ENCODE measurements at regions not wholly inside any gene's neighbourhood (a gene's known extent, or its start where the extent isn't known, plus 50 kb on each side); places are given as distances from the start of the nearest gene placed in this dataset.

DNA sequence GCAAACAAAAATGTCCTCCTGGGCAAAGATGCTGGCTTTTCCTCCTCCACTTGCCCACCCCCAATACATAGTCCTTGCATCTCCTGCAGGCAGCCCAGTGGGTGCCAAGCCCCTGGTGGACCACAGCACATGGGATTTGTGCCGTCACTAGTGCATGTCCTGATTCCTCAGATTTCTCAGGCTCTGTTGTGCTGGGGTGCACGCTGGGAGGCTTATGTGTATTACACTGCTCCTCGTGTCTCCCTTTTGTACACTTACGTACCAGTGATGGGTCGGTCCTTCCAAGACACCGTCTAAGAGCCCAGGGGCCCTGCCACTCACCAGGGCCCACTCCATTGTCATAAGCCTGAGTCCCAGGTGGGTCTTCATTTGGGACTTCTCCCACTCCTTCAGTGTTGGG is 70.1 kb downstream of the PLXNA1 start:
- TF ChIP-seq, protein P1, sequence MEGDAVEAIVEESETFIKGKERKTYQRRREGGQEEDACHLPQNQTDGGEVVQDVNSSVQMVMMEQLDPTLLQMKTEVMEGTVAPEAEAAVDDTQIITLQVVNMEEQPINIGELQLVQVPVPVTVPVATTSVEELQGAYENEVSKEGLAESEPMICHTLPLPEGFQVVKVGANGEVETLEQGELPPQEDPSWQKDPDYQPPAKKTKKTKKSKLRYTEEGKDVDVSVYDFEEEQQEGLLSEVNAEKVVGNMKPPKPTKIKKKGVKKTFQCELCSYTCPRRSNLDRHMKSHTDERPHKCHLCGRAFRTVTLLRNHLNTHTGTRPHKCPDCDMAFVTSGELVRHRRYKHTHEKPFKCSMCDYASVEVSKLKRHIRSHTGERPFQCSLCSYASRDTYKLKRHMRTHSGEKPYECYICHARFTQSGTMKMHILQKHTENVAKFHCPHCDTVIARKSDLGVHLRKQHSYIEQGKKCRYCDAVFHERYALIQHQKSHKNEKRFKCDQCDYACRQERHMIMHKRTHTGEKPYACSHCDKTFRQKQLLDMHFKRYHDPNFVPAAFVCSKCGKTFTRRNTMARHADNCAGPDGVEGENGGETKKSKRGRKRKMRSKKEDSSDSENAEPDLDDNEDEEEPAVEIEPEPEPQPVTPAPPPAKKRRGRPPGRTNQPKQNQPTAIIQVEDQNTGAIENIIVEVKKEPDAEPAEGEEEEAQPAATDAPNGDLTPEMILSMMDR (IDR thresholded peaks at IDR 0.05; ENCODE audit: insufficient read depth, low read length): no peak
- no peak for TF ChIP-seq POLR2AphosphoS5 (IDR thresholded peaks at IDR 0.05; ENCODE audit: low read depth)
